Activated naive CD8-positive, alpha-beta T cell treated with anti-CD3 and anti-CD28 coated beads, Interleukin-2, amount 50 U/mL, for 16 hours (primary cell): ENCODE measurements at regions not wholly inside any gene's neighbourhood (a gene's known extent, or its start where the extent isn't known, plus 50 kb on each side); places are given as distances from the start of the nearest gene placed in this dataset.

Experiments
- DNase-seq: peaks from one replicate; pipeline ENCODE4 v3.0.0-alpha.2; 2020; ENCODE audit warnings: low read depth, low spot score

- no peak for DNase-seq
Observed at GRCh38 chr13:40384976-40385857, 281.2 kb downstream of the FOXO1 start.

- DNase-seq, result no peak
Observed at GRCh38 chr13:40385858-40386180, 280.6 kb downstream of the FOXO1 start.

- no peak for DNase-seq
Observed at GRCh38 chr13:40386586-40386985, 279.9 kb downstream of the FOXO1 start.

GRCh38 chr13:40387775-40388174 lies 278.7 kb downstream of the FOXO1 start:
- no peak for DNase-seq

- DNase-seq, result peak; percentile 49
Observed at GRCh38 chr13:40388617-40389016, 277.8 kb downstream of the FOXO1 start.

GRCh38 chr13:40389081-40389641 lies 277.3 kb downstream of the FOXO1 start:
- peak; percentile 12 for DNase-seq

GRCh38 chr13:40390401-40390916 lies 276.0 kb downstream of the FOXO1 start:
- DNase-seq, result no peak

GRCh38 chr13:40391788-40392187 lies 274.7 kb downstream of the FOXO1 start:
- DNase-seq, result no peak

GRCh38 chr13:40394304-40394985 lies 272.0 kb downstream of the FOXO1 start:
- no peak for DNase-seq

- DNase-seq, result no peak
Observed at GRCh38 chr13:40398065-40398464, 268.4 kb downstream of the FOXO1 start.

GRCh38 chr13:40399756-40400155 lies 266.7 kb downstream of the FOXO1 start:
- no peak for DNase-seq

- DNase-seq, result no peak
Observed at GRCh38 chr13:40401911-40402776, 264.3 kb downstream of the FOXO1 start.

- DNase-seq, result no peak
Observed at GRCh38 chr13:40402931-40403431, 263.5 kb downstream of the FOXO1 start.

- no peak for DNase-seq
Observed at GRCh38 chr13:40403509-40404241, 262.8 kb downstream of the FOXO1 start.

- no peak for DNase-seq
Observed at GRCh38 chr13:40404407-40404806, 262.0 kb downstream of the FOXO1 start.

- DNase-seq, result no peak
Observed at GRCh38 chr13:40404967-40405716, 261.3 kb downstream of the FOXO1 start.

GRCh38 chr13:40406405-40407120 lies 259.9 kb downstream of the FOXO1 start:
- no peak for DNase-seq

GRCh38 chr13:40407567-40407966 lies 258.9 kb downstream of the FOXO1 start:
- DNase-seq, result no peak

GRCh38 chr13:40408602-40409001 lies 257.8 kb downstream of the FOXO1 start:
- no peak for DNase-seq
